IMR-90 (cell line): ENCODE measurements at regions not wholly inside any gene's neighbourhood (a gene's known extent, or its start where the extent isn't known, plus 50 kb on each side); places are given as distances from the start of the nearest gene placed in this dataset.

Experiments used
- ATAC-seq: fragments of 200-7000 bp; cut with Tn5 transposase; 2 replicates; pipeline ENCODE4 v1.9.1; 2020; ENCODE audit warnings: low read depth, mild to moderate bottlenecking, moderate library complexity
- BruUV-seq: library from RNA; stranded (reverse); fragments of 400-500 nt; replicated peaks from 2 replicates; lab custom pipeline; 2021; lab: Mats Ljungman, UMichigan
- CTCF ChIA-PET: fragments of 300-600 bp; formaldehyde crosslinking; extraction: SDS; loops from one replicate; lab custom pipeline; 2021; ENCODE audit warnings: antibody characterized with exemption; lab: Yijun Ruan, JAX
- POLR2A ChIA-PET: fragments of 300-600 bp; sonication (Branson Sonifier 250); formaldehyde crosslinking; loops from one replicate; lab custom pipeline; 2022; ENCODE audit warnings: antibody characterized with exemption; ENCODE audit not compliant: unreplicated experiment; lab: Charles Lee
- DNase-seq: peaks from one replicate; pipeline ENCODE4 v3.0.0; 2013
- H2AFZ ChIP-seq: replicated peaks from 2 replicates; pipeline ENCODE3; 2013; ENCODE audit warnings: low read length, mild to moderate bottlenecking; ENCODE audit not compliant: poor library complexity
- H2AK5ac ChIP-seq: 2 replicates; pipeline ENCODE4 v1.6.1; 2013; ENCODE audit warnings: low read depth, low read length, inconsistent platforms
- H2AK9ac ChIP-seq: replicated peaks from 2 replicates; pipeline ENCODE3; 2013; ENCODE audit warnings: mild to moderate bottlenecking, low read depth, low read length, moderate library complexity; ENCODE audit not compliant: poor library complexity
- H2BK120ac ChIP-seq: 2 replicates; pipeline ENCODE4 v1.6.1; 2013; ENCODE audit warnings: low read depth, low read length, inconsistent platforms
- H2BK15ac ChIP-seq: 3 replicates; pipeline ENCODE4 v1.6.1; 2013; ENCODE audit warnings: low read depth, low read length, inconsistent platforms
- H2BK20ac ChIP-seq: 2 replicates; pipeline ENCODE4 v1.6.1; 2013; ENCODE audit warnings: low read depth, mild to moderate bottlenecking, inconsistent platforms, low read length, moderate library complexity
- H2BK5ac ChIP-seq: 2 replicates; pipeline ENCODE4 v1.6.1; 2013; ENCODE audit warnings: mild to moderate bottlenecking, low read depth, low read length, inconsistent platforms; ENCODE audit not compliant: poor library complexity, severe bottlenecking
- H3K14ac ChIP-seq: replicated peaks from 2 replicates; pipeline ENCODE4 v1.6.1; 2013; ENCODE audit warnings: low read depth, low read length, inconsistent platforms
- H3K18ac ChIP-seq: 2 replicates; pipeline ENCODE4 v1.6.1; 2013; ENCODE audit warnings: low read depth, low read length, control low read depth
- H3K23ac ChIP-seq: 2 replicates; pipeline ENCODE4 v1.6.1; 2013; ENCODE audit warnings: low read depth, low read length, inconsistent platforms
- H3K27ac ChIP-seq: 2 replicates; pipeline ENCODE4 v1.5.1; 2013; ENCODE audit warnings: mild to moderate bottlenecking, control low read depth, low read length; ENCODE audit not compliant: insufficient read depth
- H3K27me3 ChIP-seq: 2 replicates; pipeline ENCODE4 v1.6.1; 2013; ENCODE audit warnings: low read length; ENCODE audit not compliant: control insufficient read depth, insufficient read depth
- H3K36me3 ChIP-seq: 2 replicates; pipeline ENCODE4 v1.6.1; 2013; ENCODE audit warnings: low read length, mixed read lengths; ENCODE audit not compliant: control insufficient read depth, insufficient read depth
- H3K4ac ChIP-seq: 2 replicates; pipeline ENCODE4 v1.6.1; 2013; ENCODE audit warnings: low read depth, low read length, inconsistent platforms
- H3K4me1 ChIP-seq: 2 replicates; pipeline ENCODE4 v1.6.1; 2013; ENCODE audit warnings: low read length, mixed read lengths; ENCODE audit not compliant: control insufficient read depth, insufficient read depth
- H3K4me2 ChIP-seq: 2 replicates; pipeline ENCODE4 v1.6.1; 2013; ENCODE audit warnings: low read depth, mild to moderate bottlenecking, control low read depth, low read length, moderate library complexity
- H3K4me3 ChIP-seq: 2 replicates; pipeline ENCODE4 v1.5.1; 2013; ENCODE audit warnings: low read depth, mild to moderate bottlenecking, control low read depth, low read length, moderate library complexity; ENCODE audit not compliant: insufficient read depth
- H3K56ac ChIP-seq: 2 replicates; pipeline ENCODE4 v1.6.1; 2013; ENCODE audit warnings: low read length, inconsistent platforms; ENCODE audit not compliant: insufficient read depth; ENCODE audit errors: extremely low read depth
- H3K79me1 ChIP-seq, 2 experiments: 2 replicates each; pipeline ENCODE4 v1.6.1; 2013; ENCODE audit warnings: low read length in 2 of 2, inconsistent platforms in 1 of 2, low read depth in 1 of 2
- H3K9ac ChIP-seq: 2 replicates; pipeline ENCODE4 v1.6.1; 2013; ENCODE audit warnings: low read depth, low read length, control low read depth
- H3K9me1 ChIP-seq: 2 replicates; pipeline ENCODE4 v1.6.1; 2013; ENCODE audit warnings: low read length, inconsistent platforms; ENCODE audit not compliant: insufficient read depth
- H3K9me3 ChIP-seq: 2 replicates; pipeline ENCODE4 v1.6.1; 2013; ENCODE audit warnings: low read length; ENCODE audit not compliant: control insufficient read depth, insufficient read depth
- H4K20me1 ChIP-seq: 2 replicates; pipeline ENCODE4 v1.6.1; 2013; ENCODE audit warnings: low read length, inconsistent platforms; ENCODE audit not compliant: insufficient read depth
- H4K5ac ChIP-seq: 2 replicates; pipeline ENCODE4 v1.6.1; 2013; ENCODE audit warnings: mild to moderate bottlenecking, low read depth, low read length, control low read depth
- H4K8ac ChIP-seq, 2 experiments: 2 replicates each; pipeline ENCODE4 v1.6.1; 2013; ENCODE audit warnings: low read depth in 2 of 2, low read length in 2 of 2, control low read depth in 1 of 2, inconsistent platforms in 1 of 2
- H4K91ac ChIP-seq: 2 replicates; pipeline ENCODE4 v1.6.1; 2013; ENCODE audit warnings: low read depth, low read length, inconsistent platforms; ENCODE audit not compliant: insufficient read depth
- BHLHE40 ChIP-seq: fragments of 150-350 bp; IDR thresholded peaks from 2 replicates; pipeline ENCODE4 v1.6.1; 2016; ENCODE audit warnings: mild to moderate bottlenecking, low read depth, low read length
- CEBPB ChIP-seq: IDR thresholded peaks from 2 replicates; pipeline ENCODE4 v1.6.1; 2012; ENCODE audit warnings: low read depth, low read length, improper control_type of control experiment
- CHD1 ChIP-seq: IDR thresholded peaks from 2 replicates; pipeline ENCODE4 v1.6.1; 2012; ENCODE audit warnings: low read depth, low read length, improper control_type of control experiment
- FOS ChIP-seq: fragments of 150-350 bp; IDR thresholded peaks from 2 replicates; pipeline ENCODE4 v1.6.1; 2016; ENCODE audit warnings: low read depth, low read length
- MAFK ChIP-seq: IDR thresholded peaks from 2 replicates; pipeline ENCODE4 v1.6.1; 2012; ENCODE audit warnings: low read depth, low read length, improper control_type of control experiment
- MAZ ChIP-seq: IDR thresholded peaks from 2 replicates; pipeline ENCODE4 v1.6.1; 2012; ENCODE audit warnings: low read depth, mild to moderate bottlenecking, low read length, improper control_type of control experiment, moderate library complexity, borderline replicate concordance
- MXI1 ChIP-seq: IDR thresholded peaks from 2 replicates; pipeline ENCODE4 v1.6.1; 2012; ENCODE audit warnings: low read depth, mild to moderate bottlenecking, low read length, moderate library complexity, borderline replicate concordance
- NFE2L2 ChIP-seq: fragments of 150-350 bp; IDR thresholded peaks from 2 replicates; pipeline ENCODE4 v1.6.1; 2016; ENCODE audit warnings: low read depth, mild to moderate bottlenecking, low read length
- POLR2A ChIP-seq: IDR thresholded peaks from 2 replicates; pipeline ENCODE4 v1.6.1; 2012; ENCODE audit warnings: mild to moderate bottlenecking, low read depth, low read length
- RAD21 ChIP-seq: IDR thresholded peaks from 2 replicates; pipeline ENCODE4 v1.6.1; 2012; ENCODE audit warnings: low read length, improper control_type of control experiment
- RCOR1 ChIP-seq: IDR thresholded peaks from 2 replicates; pipeline ENCODE4 v1.6.1; 2012; ENCODE audit warnings: mild to moderate bottlenecking, low read length, improper control_type of control experiment; ENCODE audit not compliant: insufficient replicate concordance
- RFX5 ChIP-seq: IDR thresholded peaks from 2 replicates; pipeline ENCODE4 v1.8.0; 2012; ENCODE audit warnings: low read depth, mild to moderate bottlenecking, low read length, moderate library complexity
- SMC3 ChIP-seq: fragments of 150-350 bp; IDR thresholded peaks from 2 replicates; pipeline ENCODE4 v1.6.1; 2016; ENCODE audit warnings: low read depth, mild to moderate bottlenecking, antibody characterized with exemption, low read length, moderate library complexity
- dilution Hi-C: fragments of 300-500 bp; cut with HindIII; formaldehyde crosslinking; loops from one replicate; pipeline ENCODE4 v1.14.3; 2018; ENCODE audit warnings: low sequenced_read_pairs; ENCODE audit not compliant: unreplicated experiment
- in situ Hi-C: fragments of 300-500 bp; cut with MboI; formaldehyde crosslinking; loops from 3 replicates; pipeline ENCODE4 v1.14.3; 2019; ENCODE audit warnings: low sequenced_read_pairs, inconsistent platforms, mixed read lengths
- intact Hi-C: fragments of 100-400 bp; cut with micrococcal nuclease; formaldehyde crosslinking; loops from 2 replicates; pipeline ENCODE4 v1.10.0; 2022
- TF ChIP-seq, protein P1 (sequence below): conservative IDR thresholded peaks from 2 replicates; pipeline ENCODE4 v1.5.1; 2012; ENCODE audit warnings: mild to moderate bottlenecking, low read depth, low read length, improper control_type of control experiment
- TF ChIP-seq, protein P2 (sequence below): fragments of 150-350 bp; IDR thresholded peaks from 2 replicates; pipeline ENCODE4 v1.6.1; 2017; ENCODE audit warnings: mild to moderate bottlenecking, antibody characterized with exemption, low read length, low read depth
- TF ChIP-seq, protein P3 (sequence below): fragments of 150-350 bp; IDR thresholded peaks from 2 replicates; pipeline ENCODE4 v1.6.1; 2016; ENCODE audit warnings: low read depth, mild to moderate bottlenecking, low read length, moderate library complexity, borderline replicate concordance

DNA sequence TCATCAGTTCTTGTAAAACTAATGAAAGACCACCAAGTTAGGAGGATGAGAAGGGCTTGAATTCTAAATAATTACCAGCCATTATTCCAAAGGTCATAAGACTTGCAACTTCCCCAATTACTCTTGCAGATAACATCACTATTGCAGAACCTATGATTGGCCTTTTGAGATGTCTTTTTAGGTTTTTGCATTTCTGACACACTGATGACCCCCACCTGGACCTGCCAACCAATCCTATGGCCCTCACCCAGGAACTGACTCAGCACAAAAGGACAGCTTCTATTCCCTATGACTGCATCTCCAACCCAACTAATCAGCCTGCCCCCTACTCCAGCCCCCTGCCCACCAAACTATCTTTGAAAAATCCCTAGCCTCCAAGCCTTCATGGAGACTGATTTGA, 111.5 kb upstream of the COPS8 start:
- Histone ChIP-seq H3K27ac (no peak overlapping the region), H2BK120ac (no peak overlapping the region), H3K4me1 (no peaks in the 10 kb centered on the region; the same call in 1 of the 2 replicates), H4K8ac (no peak overlapping the region), H3K4me2 (no peak overlapping the region), H3K18ac (no peak overlapping the region), H3K36me3 (no peaks in the 10 kb centered on the region), H3K27me3 (peaks cover 41% of the 10 kb centered on the region), H2AK5ac (no peak overlapping the region), H3K9me3 (no peaks in the 10 kb centered on the region), H3K56ac (no peak overlapping the region), H2BK15ac (no peak overlapping the region), H3K9me1 (no peaks in the 10 kb centered on the region), H2BK20ac (no peak overlapping the region), H3K14ac (no peak overlapping the region), H2AFZ (no peak overlapping the region), H3K4ac (no peak overlapping the region), H3K4me3 (no peak overlapping the region), H4K5ac (no peak overlapping the region), H4K91ac (no peak overlapping the region), H2BK5ac (no peak overlapping the region), H4K20me1 (no peaks in the 10 kb centered on the region), H2AK9ac (no peak overlapping the region), H3K23ac (no peak overlapping the region), H3K79me1 (no peaks in the 10 kb centered on the region), H3K9ac (no peak overlapping the region)
- in situ Hi-C loops (no loop called here), dilution Hi-C loops (no loop called here), intact Hi-C loops (no loop called here)
- ChIA-PET CTCF (no interaction called here), POLR2A (no interaction called here)
- no peak for DNase-seq
- TF ChIP-seq, protein P1, sequence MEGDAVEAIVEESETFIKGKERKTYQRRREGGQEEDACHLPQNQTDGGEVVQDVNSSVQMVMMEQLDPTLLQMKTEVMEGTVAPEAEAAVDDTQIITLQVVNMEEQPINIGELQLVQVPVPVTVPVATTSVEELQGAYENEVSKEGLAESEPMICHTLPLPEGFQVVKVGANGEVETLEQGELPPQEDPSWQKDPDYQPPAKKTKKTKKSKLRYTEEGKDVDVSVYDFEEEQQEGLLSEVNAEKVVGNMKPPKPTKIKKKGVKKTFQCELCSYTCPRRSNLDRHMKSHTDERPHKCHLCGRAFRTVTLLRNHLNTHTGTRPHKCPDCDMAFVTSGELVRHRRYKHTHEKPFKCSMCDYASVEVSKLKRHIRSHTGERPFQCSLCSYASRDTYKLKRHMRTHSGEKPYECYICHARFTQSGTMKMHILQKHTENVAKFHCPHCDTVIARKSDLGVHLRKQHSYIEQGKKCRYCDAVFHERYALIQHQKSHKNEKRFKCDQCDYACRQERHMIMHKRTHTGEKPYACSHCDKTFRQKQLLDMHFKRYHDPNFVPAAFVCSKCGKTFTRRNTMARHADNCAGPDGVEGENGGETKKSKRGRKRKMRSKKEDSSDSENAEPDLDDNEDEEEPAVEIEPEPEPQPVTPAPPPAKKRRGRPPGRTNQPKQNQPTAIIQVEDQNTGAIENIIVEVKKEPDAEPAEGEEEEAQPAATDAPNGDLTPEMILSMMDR, result no peak
- no peak for TF ChIP-seq MAFK
- TF ChIP-seq, protein P2, sequence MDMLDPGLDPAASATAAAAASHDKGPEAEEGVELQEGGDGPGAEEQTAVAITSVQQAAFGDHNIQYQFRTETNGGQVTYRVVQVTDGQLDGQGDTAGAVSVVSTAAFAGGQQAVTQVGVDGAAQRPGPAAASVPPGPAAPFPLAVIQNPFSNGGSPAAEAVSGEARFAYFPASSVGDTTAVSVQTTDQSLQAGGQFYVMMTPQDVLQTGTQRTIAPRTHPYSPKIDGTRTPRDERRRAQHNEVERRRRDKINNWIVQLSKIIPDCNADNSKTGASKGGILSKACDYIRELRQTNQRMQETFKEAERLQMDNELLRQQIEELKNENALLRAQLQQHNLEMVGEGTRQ, result no peak
- TF ChIP-seq FOS, result no peak
- TF ChIP-seq NFE2L2, result no peak
- no peak for TF ChIP-seq CEBPB
- no peak for TF ChIP-seq POLR2A
- no peak for TF ChIP-seq RFX5
- TF ChIP-seq BHLHE40, result no peak
- TF ChIP-seq RAD21, result no peak
- no peak for TF ChIP-seq MXI1
- no peak for TF ChIP-seq RCOR1
- TF ChIP-seq CHD1, result no peak
- no peak for TF ChIP-seq MAZ
- no peak for TF ChIP-seq SMC3
- TF ChIP-seq, protein P3, sequence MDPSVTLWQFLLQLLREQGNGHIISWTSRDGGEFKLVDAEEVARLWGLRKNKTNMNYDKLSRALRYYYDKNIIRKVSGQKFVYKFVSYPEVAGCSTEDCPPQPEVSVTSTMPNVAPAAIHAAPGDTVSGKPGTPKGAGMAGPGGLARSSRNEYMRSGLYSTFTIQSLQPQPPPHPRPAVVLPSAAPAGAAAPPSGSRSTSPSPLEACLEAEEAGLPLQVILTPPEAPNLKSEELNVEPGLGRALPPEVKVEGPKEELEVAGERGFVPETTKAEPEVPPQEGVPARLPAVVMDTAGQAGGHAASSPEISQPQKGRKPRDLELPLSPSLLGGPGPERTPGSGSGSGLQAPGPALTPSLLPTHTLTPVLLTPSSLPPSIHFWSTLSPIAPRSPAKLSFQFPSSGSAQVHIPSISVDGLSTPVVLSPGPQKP, result no peak
- no TSS peak for BruUV-seq
- no peak for ATAC-seq
